ENCODE measurements at regions not wholly inside any gene's neighbourhood (a gene's known extent, or its start where the extent isn't known, plus 50 kb on each side); places are given as distances from the start of the nearest gene placed in this dataset.
"Not testable (repeated sequence)": the region's sequence is repeated elsewhere in the genome, so short reads cannot be mapped to it uniquely, and the experiment has no call there.

DNA sequence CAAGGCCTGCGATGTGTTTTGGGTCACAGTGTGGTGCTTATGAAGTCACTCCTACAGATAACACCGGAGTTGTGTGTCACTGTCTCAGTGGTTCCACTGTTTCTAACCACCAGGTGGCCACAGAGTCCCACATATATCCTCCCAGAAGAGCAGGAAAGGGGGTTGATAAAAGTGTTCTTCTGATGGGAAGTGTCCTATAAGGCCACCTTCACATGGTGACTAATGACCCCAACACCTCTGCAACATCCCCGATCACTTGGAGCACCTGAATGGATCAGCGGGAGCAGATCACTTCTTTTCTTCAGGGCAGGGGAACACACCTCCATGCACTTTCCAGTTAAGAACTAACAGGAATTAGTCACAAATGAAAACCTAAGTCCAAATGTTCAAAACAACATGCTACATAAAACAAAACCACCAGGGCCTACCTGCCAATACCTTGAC, 111.5 kb downstream of the PPIAL4G start:
- H3K79me2 ChIP-seq (ENCODE audit: control insufficient read depth, insufficient read depth, low read length); H3K27me3 ChIP-seq (ENCODE audit: control insufficient read depth, insufficient read depth, low read length); H3K9me3 ChIP-seq (ENCODE audit: control insufficient read depth, insufficient read depth, low read depth, low read length); H4K20me1 ChIP-seq (ENCODE audit: control insufficient read depth, extremely low read depth, insufficient read depth, low read length); H3K4me1 ChIP-seq (ENCODE audit: control insufficient read depth, extremely low read depth, insufficient read depth, low read length); H3K27ac ChIP-seq (ENCODE audit: insufficient read depth, low read length); H3K9ac ChIP-seq (ENCODE audit: insufficient read depth, low read length); H3K36me3 ChIP-seq (ENCODE audit: control insufficient read depth, insufficient read depth, low read length); H3K4me3 ChIP-seq (replicated peaks in 1 of 4; ENCODE audit: control extremely low read depth in 1 of 4, insufficient read depth in 1 of 4, low read depth in 3 of 4, low read length in 4 of 4); H3K4me2 ChIP-seq (ENCODE audit: extremely low read depth, insufficient read depth, low read length); H2AFZ ChIP-seq (ENCODE audit: low read length): not testable (repeated sequence)
- peak; percentile 66 to 75 for DNase-seq (ENCODE audit: low read depth in 2 of 2)
- TF ChIP-seq, protein P1, sequence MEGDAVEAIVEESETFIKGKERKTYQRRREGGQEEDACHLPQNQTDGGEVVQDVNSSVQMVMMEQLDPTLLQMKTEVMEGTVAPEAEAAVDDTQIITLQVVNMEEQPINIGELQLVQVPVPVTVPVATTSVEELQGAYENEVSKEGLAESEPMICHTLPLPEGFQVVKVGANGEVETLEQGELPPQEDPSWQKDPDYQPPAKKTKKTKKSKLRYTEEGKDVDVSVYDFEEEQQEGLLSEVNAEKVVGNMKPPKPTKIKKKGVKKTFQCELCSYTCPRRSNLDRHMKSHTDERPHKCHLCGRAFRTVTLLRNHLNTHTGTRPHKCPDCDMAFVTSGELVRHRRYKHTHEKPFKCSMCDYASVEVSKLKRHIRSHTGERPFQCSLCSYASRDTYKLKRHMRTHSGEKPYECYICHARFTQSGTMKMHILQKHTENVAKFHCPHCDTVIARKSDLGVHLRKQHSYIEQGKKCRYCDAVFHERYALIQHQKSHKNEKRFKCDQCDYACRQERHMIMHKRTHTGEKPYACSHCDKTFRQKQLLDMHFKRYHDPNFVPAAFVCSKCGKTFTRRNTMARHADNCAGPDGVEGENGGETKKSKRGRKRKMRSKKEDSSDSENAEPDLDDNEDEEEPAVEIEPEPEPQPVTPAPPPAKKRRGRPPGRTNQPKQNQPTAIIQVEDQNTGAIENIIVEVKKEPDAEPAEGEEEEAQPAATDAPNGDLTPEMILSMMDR (conservative IDR thresholded peaks at IDR 0.05 in 1 of 2, IDR thresholded peaks at IDR 0.05 in 1 of 2; ENCODE audit: low read depth in 1 of 2, low read length in 2 of 2): peak; percentile 69 to 76

DNA sequence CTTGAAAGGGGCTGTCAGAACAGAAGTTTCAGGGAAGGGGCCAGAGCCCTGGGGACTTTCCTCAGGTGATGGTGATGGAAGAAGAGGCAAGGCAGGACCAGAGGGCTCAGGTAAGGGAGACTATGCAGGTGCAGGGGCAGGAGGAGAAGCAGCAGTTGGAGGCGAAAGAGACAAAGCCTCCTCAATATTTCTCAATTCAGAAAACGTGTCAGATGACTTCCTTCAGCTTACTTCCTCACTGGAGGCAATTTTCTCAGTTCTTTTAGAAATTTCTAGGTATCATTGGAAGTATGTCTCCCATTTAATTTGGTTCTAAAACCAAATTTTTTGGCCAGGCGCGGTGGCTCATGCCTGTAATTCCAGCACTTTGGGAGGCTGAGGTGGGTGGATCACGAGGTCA, 112.4 kb downstream of the PPIAL4G start:
- not testable (repeated sequence) for H3K9ac ChIP-seq (ENCODE audit: insufficient read depth, low read length); H3K27me3 ChIP-seq (ENCODE audit: control insufficient read depth, insufficient read depth, low read length); H3K9me3 ChIP-seq (ENCODE audit: control insufficient read depth, insufficient read depth, low read depth, low read length); H3K4me2 ChIP-seq (ENCODE audit: extremely low read depth, insufficient read depth, low read length); H2AFZ ChIP-seq (ENCODE audit: low read length); H4K20me1 ChIP-seq (ENCODE audit: control insufficient read depth, extremely low read depth, insufficient read depth, low read length); DNase-seq (ENCODE audit: low read depth in 2 of 2); H3K79me2 ChIP-seq (ENCODE audit: control insufficient read depth, insufficient read depth, low read length); H3K27ac ChIP-seq (ENCODE audit: insufficient read depth, low read length); H3K4me3 ChIP-seq (replicated peaks in 1 of 4; ENCODE audit: control extremely low read depth in 1 of 4, insufficient read depth in 1 of 4, low read depth in 3 of 4, low read length in 4 of 4); H3K36me3 ChIP-seq (ENCODE audit: control insufficient read depth, insufficient read depth, low read length); H3K4me1 ChIP-seq (ENCODE audit: control insufficient read depth, extremely low read depth, insufficient read depth, low read length)

DNA sequence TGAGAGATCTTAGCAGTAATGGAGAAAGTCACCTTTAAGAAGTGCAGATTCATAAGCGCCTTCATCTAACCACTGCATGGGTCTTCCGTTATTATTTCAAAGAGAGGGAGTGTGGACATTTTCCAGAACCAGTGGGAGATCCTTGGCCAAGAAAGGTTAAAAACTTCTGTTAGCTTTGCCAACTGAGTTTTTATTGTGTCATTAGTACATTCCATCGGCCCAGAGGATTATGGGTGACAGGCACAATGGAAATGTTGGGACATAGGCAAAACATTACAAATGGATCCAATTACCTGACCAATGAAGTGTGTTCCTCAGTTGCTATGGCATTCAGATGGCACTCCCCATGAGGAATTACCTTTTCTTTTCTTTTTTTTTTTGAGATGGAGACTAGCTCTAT, 115.5 kb downstream of the PPIAL4G start:
- Histone ChIP-seq H3K27me3 (ENCODE audit: control insufficient read depth, insufficient read depth, low read length) (peaks cover 13% of the 10 kb centered on the region), H3K9me3 (ENCODE audit: control insufficient read depth, insufficient read depth, low read depth, low read length) (no peaks in the 10 kb centered on the region), H3K79me2 (ENCODE audit: control insufficient read depth, insufficient read depth, low read length) (no peaks in the 10 kb centered on the region), H3K27ac (ENCODE audit: insufficient read depth, low read length) (no peak overlapping the region), H4K20me1 (ENCODE audit: control insufficient read depth, extremely low read depth, insufficient read depth, low read length) (no peaks in the 10 kb centered on the region), H3K4me3 (replicated peaks in 1 of 4; ENCODE audit: control extremely low read depth in 1 of 4, insufficient read depth in 1 of 4, low read depth in 3 of 4, low read length in 4 of 4) (no peak overlapping the region), H3K4me2 (ENCODE audit: extremely low read depth, insufficient read depth, low read length) (no peak overlapping the region), H3K4me1 (ENCODE audit: control insufficient read depth, extremely low read depth, insufficient read depth, low read length) (no peaks in the 10 kb centered on the region), H2AFZ (ENCODE audit: low read length) (no peak overlapping the region), H3K36me3 (ENCODE audit: control insufficient read depth, insufficient read depth, low read length) (no peaks in the 10 kb centered on the region), H3K9ac (ENCODE audit: insufficient read depth, low read length) (no peak overlapping the region)
- no peak for DNase-seq (ENCODE audit: low read depth in 2 of 2)
- TF ChIP-seq EZH2 (IDR thresholded peaks at IDR 0.05; ENCODE audit: low read length, missing control alignments): no peak
- TF ChIP-seq, protein P1 (conservative IDR thresholded peaks at IDR 0.05 in 1 of 2, IDR thresholded peaks at IDR 0.05 in 1 of 2; ENCODE audit: low read depth in 1 of 2, low read length in 2 of 2): no peak

DNA sequence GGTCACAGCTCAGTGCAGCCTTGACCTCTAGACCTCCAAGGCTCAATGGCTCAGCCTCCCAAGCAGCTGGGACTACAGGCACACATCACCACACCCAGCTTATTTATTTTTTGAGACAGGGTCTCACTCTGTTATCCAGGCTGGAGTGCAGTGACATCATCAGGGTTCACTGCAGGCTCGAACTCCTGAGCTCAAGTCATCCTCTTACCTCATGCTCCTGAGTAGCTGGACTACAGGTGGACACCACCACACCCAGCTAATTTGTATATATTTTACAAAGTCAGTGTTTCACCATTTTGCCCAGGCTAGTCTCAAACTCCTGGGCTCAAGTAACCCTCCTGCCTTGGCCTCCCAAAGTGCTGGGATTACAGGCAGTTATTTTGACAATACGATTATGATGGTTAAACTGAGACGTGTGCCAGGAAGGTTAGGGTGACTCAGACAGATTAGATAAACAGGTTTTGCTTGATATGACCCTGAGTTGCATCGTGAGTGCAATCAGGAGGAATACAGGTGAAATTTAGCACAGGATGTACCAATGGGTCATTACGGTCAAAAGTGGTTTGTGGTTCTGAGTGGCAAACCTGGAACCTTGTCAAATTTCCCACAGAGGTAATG, 116.9 kb downstream of the PPIAL4G start:
- not testable (repeated sequence) for H3K4me2 ChIP-seq (ENCODE audit: extremely low read depth, insufficient read depth, low read length); H4K20me1 ChIP-seq (ENCODE audit: control insufficient read depth, extremely low read depth, insufficient read depth, low read length); H3K79me2 ChIP-seq (ENCODE audit: control insufficient read depth, insufficient read depth, low read length); H3K27ac ChIP-seq (ENCODE audit: insufficient read depth, low read length); H3K36me3 ChIP-seq (ENCODE audit: control insufficient read depth, insufficient read depth, low read length); DNase-seq (ENCODE audit: low read depth in 2 of 2); H3K9ac ChIP-seq (ENCODE audit: insufficient read depth, low read length); H3K4me3 ChIP-seq (replicated peaks in 1 of 4; ENCODE audit: control extremely low read depth in 1 of 4, insufficient read depth in 1 of 4, low read depth in 3 of 4, low read length in 4 of 4); H3K9me3 ChIP-seq (ENCODE audit: control insufficient read depth, insufficient read depth, low read depth, low read length); H3K4me1 ChIP-seq (ENCODE audit: control insufficient read depth, extremely low read depth, insufficient read depth, low read length); H2AFZ ChIP-seq (ENCODE audit: low read length)
- H3K27me3 ChIP-seq (ENCODE audit: control insufficient read depth, insufficient read depth, low read length): peaks cover 19% of the 10 kb centered on the region

DNA sequence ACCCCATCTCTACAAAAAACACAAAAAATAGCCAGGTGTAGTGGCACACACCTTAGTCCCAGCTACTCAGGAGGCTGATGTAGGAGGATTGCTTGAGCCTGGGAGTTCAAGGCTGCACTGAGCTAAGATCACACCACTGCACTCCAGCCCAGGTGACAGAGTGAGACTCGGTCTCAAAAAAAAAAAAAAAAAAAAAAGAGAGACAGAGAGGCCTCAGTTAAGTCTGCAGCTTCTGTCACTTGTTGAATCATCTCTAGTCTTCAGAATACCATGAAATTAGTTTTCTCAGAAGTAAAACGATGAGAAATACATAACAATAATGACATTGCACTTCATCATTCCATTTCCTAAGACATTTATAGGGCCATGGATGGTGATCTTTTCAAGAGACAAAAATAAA, 118.0 kb downstream of the PPIAL4G start:
- not testable (repeated sequence) for H3K9me3 ChIP-seq (ENCODE audit: control insufficient read depth, insufficient read depth, low read depth, low read length); DNase-seq (ENCODE audit: low read depth in 2 of 2); H3K4me2 ChIP-seq (ENCODE audit: extremely low read depth, insufficient read depth, low read length); H3K36me3 ChIP-seq (ENCODE audit: control insufficient read depth, insufficient read depth, low read length); H3K79me2 ChIP-seq (ENCODE audit: control insufficient read depth, insufficient read depth, low read length); H4K20me1 ChIP-seq (ENCODE audit: control insufficient read depth, extremely low read depth, insufficient read depth, low read length); H3K4me3 ChIP-seq (replicated peaks in 1 of 4; ENCODE audit: control extremely low read depth in 1 of 4, insufficient read depth in 1 of 4, low read depth in 3 of 4, low read length in 4 of 4); H3K27ac ChIP-seq (ENCODE audit: insufficient read depth, low read length); H3K9ac ChIP-seq (ENCODE audit: insufficient read depth, low read length); H2AFZ ChIP-seq (ENCODE audit: low read length); H3K4me1 ChIP-seq (ENCODE audit: control insufficient read depth, extremely low read depth, insufficient read depth, low read length)
- peaks cover 19% of the 10 kb centered on the region for H3K27me3 ChIP-seq (ENCODE audit: control insufficient read depth, insufficient read depth, low read length)
